Panc1 (cell line): ENCODE measurements at regions not wholly inside any gene's neighbourhood (a gene's known extent, or its start where the extent isn't known, plus 50 kb on each side); places are given as distances from the start of the nearest gene placed in this dataset.

ENCODE experiments used
- ATAC-seq: fragments of 200-7000 bp; cut with Tn5 transposase; 2 replicates; pipeline ENCODE4 v1.9.1; 2020; ENCODE audit warnings: mild to moderate bottlenecking, moderate library complexity
- BruUV-seq: library from RNA; stranded (reverse); fragments of 400-500 nt; replicated peaks from 2 replicates; lab custom pipeline; 2021; lab: Mats Ljungman, UMichigan
- CTCF ChIA-PET: fragments of 300-600 bp; sonication (Branson Sonifier 250); formaldehyde crosslinking; loops from one replicate; lab custom pipeline; 2022; ENCODE audit warnings: antibody characterized with exemption; lab: Charles Lee
- POLR2A ChIA-PET: fragments of 300-600 bp; sonication (Branson Sonifier 250); formaldehyde crosslinking; loops from one replicate; lab custom pipeline; 2022; ENCODE audit warnings: antibody characterized with exemption; lab: Charles Lee
- DNase-seq: peaks from one replicate; pipeline ENCODE4 v3.0.0-alpha.2; 2010; ENCODE audit warnings: low read depth, low spot score
- H3K27ac ChIP-seq: 2 replicates; pipeline ENCODE4 v1.5.1; 2011; ENCODE audit warnings: mild to moderate bottlenecking, low read length, inconsistent platforms
- H3K27me3 ChIP-seq: fragments of 200-500 bp; sonication (Bioruptor generic); 2 replicates; pipeline ENCODE4 v1.6.0; 2014; ENCODE audit warnings: low read length, inconsistent platforms; ENCODE audit not compliant: control insufficient read depth, insufficient read depth
- H3K36me3 ChIP-seq: fragments of 200-500 bp; sonication (Bioruptor generic); 2 replicates; pipeline ENCODE4 v1.5.1; 2014; ENCODE audit warnings: inconsistent platforms, mild to moderate bottlenecking, low read length, moderate library complexity; ENCODE audit not compliant: control insufficient read depth, insufficient read depth
- H3K4me1 ChIP-seq: 2 replicates; pipeline ENCODE4 v1.5.1; 2011; ENCODE audit warnings: inconsistent platforms, mild to moderate bottlenecking, low read length, moderate library complexity; ENCODE audit not compliant: control insufficient read depth, insufficient read depth
- H3K4me3 ChIP-seq, 2 experiments: 2 replicates each; pipeline ENCODE4 v1.5.1; 2011 to 2012; ENCODE audit warnings: low read depth in 2 of 2, low read length in 2 of 2, mild to moderate bottlenecking in 2 of 2, inconsistent platforms in 1 of 2, moderate library complexity in 1 of 2
- H3K9me3 ChIP-seq: fragments of 200-500 bp; sonication (Bioruptor generic); 2 replicates; pipeline ENCODE4 v1.5.1; 2014; ENCODE audit warnings: low read depth, mild to moderate bottlenecking, inconsistent platforms, low read length, moderate library complexity; ENCODE audit not compliant: control insufficient read depth, insufficient read depth
- CTCF ChIP-seq: fragments of 450-650 bp; IDR thresholded peaks from 2 replicates; pipeline ENCODE4 v1.5.1; 2017; ENCODE audit warnings: mild to moderate bottlenecking
- POLR2AphosphoS5 ChIP-seq: IDR thresholded peaks from 2 replicates; pipeline ENCODE4 v1.6.1; 2012; ENCODE audit warnings: mild to moderate bottlenecking, low read depth, low read length, moderate library complexity
- REST ChIP-seq, 2 experiments: IDR thresholded peaks; 2 replicates each; pipeline ENCODE4 v1.6.1; 2011 to 2012; ENCODE audit warnings: low read depth in 2 of 2, control low read depth in 1 of 2, low read length in 1 of 2, mild to moderate bottlenecking in 1 of 2, moderate library complexity in 1 of 2; ENCODE audit not compliant: insufficient read depth in 1 of 2
- SIN3A ChIP-seq: IDR thresholded peaks from 2 replicates; pipeline ENCODE4 v1.6.1; 2012; ENCODE audit warnings: low read depth, mild to moderate bottlenecking, low read length, moderate library complexity, borderline replicate concordance; ENCODE audit not compliant: insufficient read depth
- TCF7L2 ChIP-seq: IDR thresholded peaks from 2 replicates; pipeline ENCODE4 v1.6.1; 2011; ENCODE audit warnings: mild to moderate bottlenecking, low read depth, low read length, inconsistent platforms
- in situ Hi-C: cut with HindIII; loops from 2 replicates; pipeline ENCODE4 v1.10.0; 2016; ENCODE audit warnings: low sequenced_read_pairs, low pct_unique_long_range_greater_than_20kb
- intact Hi-C: fragments of 100-400 bp; cut with micrococcal nuclease; formaldehyde crosslinking; loops from one replicate; pipeline ENCODE4 v1.10.0; 2022; ENCODE audit not compliant: unreplicated experiment

- no peak for DNase-seq
- ChIA-PET POLR2A (no interaction called here), CTCF (no interaction called here)
- H3K36me3 ChIP-seq: no peaks in the 10 kb centered on the region
- no peaks in the 10 kb centered on the region for H3K4me1 ChIP-seq
- no peak overlapping the region for H3K27ac ChIP-seq
- TF ChIP-seq REST (IDR thresholded peaks at IDR 0.05; ENCODE audit: insufficient read depth in 1 of 2, low read depth in 2 of 2, low read length in 1 of 2) (no peak), CTCF (no peak), TCF7L2 (no peak), POLR2AphosphoS5 (no peak)
- no peaks in the 10 kb centered on the region for H3K27me3 ChIP-seq
- H3K9me3 ChIP-seq: no peaks in the 10 kb centered on the region
- in situ Hi-C loops: no loop called here
- BruUV-seq: no TSS peak
- ATAC-seq: no peak
- intact Hi-C loops: no loop called here
- no peak overlapping the region for H3K4me3 ChIP-seq
These were observed 131.4 kb upstream of the RGS6 start for GRCh38 chr14:71800878-71801277.

GRCh38 chr14:71803539-71804260, 128.5 kb upstream of the RGS6 start:
- TF ChIP-seq TCF7L2 (peak; percentile 90), SIN3A (no peak)
- POLR2A ChIA-PET: no interaction called here

GRCh38 chr14:71804992-71805391, 127.2 kb upstream of the RGS6 start:
- TF ChIP-seq REST (IDR thresholded peaks at IDR 0.05; ENCODE audit: insufficient read depth in 1 of 2, low read depth in 2 of 2, low read length in 1 of 2) (no peak), TCF7L2 (no peak), SIN3A (no peak), CTCF (no peak), POLR2AphosphoS5 (no peak)
- H3K36me3 ChIP-seq: no peaks in the 10 kb centered on the region
- DNase-seq (no peak), ATAC-seq (no peak)
- ChIA-PET POLR2A (no interaction called here), CTCF (no interaction called here)
- no TSS peak for BruUV-seq
- H3K27ac ChIP-seq: no peak overlapping the region
- intact Hi-C loops: no loop called here
- no peak overlapping the region for H3K4me3 ChIP-seq
- no peaks in the 10 kb centered on the region for H3K4me1 ChIP-seq
- H3K9me3 ChIP-seq: no peaks in the 10 kb centered on the region
- in situ Hi-C loops: no loop called here
- H3K27me3 ChIP-seq: no peaks in the 10 kb centered on the region

More at GRCh38 chr14:71803539-71804260, 128.5 kb upstream of the RGS6 start:
- Histone ChIP-seq H3K9me3 (no peaks in the 10 kb centered on the region), H3K27ac (no peak overlapping the region), H3K4me3 (no peak overlapping the region), H3K4me1 (no peaks in the 10 kb centered on the region), H3K36me3 (no peaks in the 10 kb centered on the region), H3K27me3 (no peaks in the 10 kb centered on the region)
- no TSS peak for BruUV-seq
- CTCF ChIA-PET: no interaction called here
- peak; percentile 80 for ATAC-seq
- in situ Hi-C loops (no loop called here), intact Hi-C loops (no loop called here)
- peak; percentile 2 for DNase-seq
